ENCODE measurements at regions not wholly inside any gene's neighbourhood (a gene's known extent, or its start where the extent isn't known, plus 50 kb on each side); places are given as distances from the start of the nearest gene placed in this dataset.

GRCh38 chr1:163670989-163671757 is 349.4 kb downstream of the NUF2 start:
- Mint-ChIP-seq H3K4me1 (peaks cover 19% of the 10 kb centered on the region), H3K36me3 (peaks cover 2% of the 10 kb centered on the region; the same call in 1 of the 2 replicates), H3K9me3 (peaks cover 12% of the 10 kb centered on the region), H3K27me3 (ENCODE audit: low read depth) (no peaks in the 10 kb centered on the region; the same call in 1 of the 2 replicates), H3K4me3 (no peak overlapping the region), H3K27ac (no peak overlapping the region)
- ChIA-PET CTCF (interaction anchor here (1.5 kb wide), 1 partner anchor 109 kb away, joined by 3 read pairs; no protein-coding TSS in a partner anchor), POLR2A (no interaction called here)
- no peak for ATAC-seq
- no peak for TF ChIP-seq ATF6 (CRISPR knock-in tag; IDR thresholded peaks at IDR 0.05)
- TF ChIP-seq SMAD3 (CRISPR knock-in tag; IDR thresholded peaks at IDR 0.05; ENCODE audit: borderline replicate concordance): no peak
- TF ChIP-seq NR1H2 (CRISPR knock-in tag; IDR thresholded peaks at IDR 0.05): no peak
- no peak for TF ChIP-seq ERG (CRISPR knock-in tag; IDR thresholded peaks at IDR 0.05)
- no peak for TF ChIP-seq ZNF219 (CRISPR knock-in tag; IDR thresholded peaks at IDR 0.05; ENCODE audit: borderline replicate concordance)
- TF ChIP-seq MAX (CRISPR knock-in tag; IDR thresholded peaks at IDR 0.05): no peak
- TF ChIP-seq JAZF1 (CRISPR knock-in tag; IDR thresholded peaks at IDR 0.05): no peak
- no peak for TF ChIP-seq ZBTB21 (CRISPR knock-in tag; IDR thresholded peaks at IDR 0.05; ENCODE audit: borderline replicate concordance)
- no peak for TF ChIP-seq ZNF396 (CRISPR knock-in tag; IDR thresholded peaks at IDR 0.05; ENCODE audit: borderline replicate concordance)
- no peak for TF ChIP-seq IRF1 (CRISPR knock-in tag; IDR thresholded peaks at IDR 0.05)
- no peak for TF ChIP-seq TEAD4 (CRISPR knock-in tag; IDR thresholded peaks at IDR 0.05)
- TF ChIP-seq SMAD4 (CRISPR knock-in tag; IDR thresholded peaks at IDR 0.05): no peak
- TF ChIP-seq ZNF138 (CRISPR knock-in tag; conservative IDR thresholded peaks at IDR 0.05): no peak
- TF ChIP-seq E2F1 (CRISPR knock-in tag; IDR thresholded peaks at IDR 0.05): no peak
- no peak for TF ChIP-seq ZNF232 (CRISPR knock-in tag; IDR thresholded peaks at IDR 0.05)
- no peak for TF ChIP-seq ZNF671 (CRISPR knock-in tag; IDR thresholded peaks at IDR 0.05)
- no peak for DNase-seq (ENCODE audit: low spot score)

- Mint-ChIP-seq H3K4me1 (peaks cover 19% of the 10 kb centered on the region), H3K4me3 (no peak overlapping the region), H3K36me3 (peaks cover 2% of the 10 kb centered on the region; the same call in 1 of the 2 replicates), H3K27ac (no peak overlapping the region), H3K9me3 (peaks cover 12% of the 10 kb centered on the region), H3K27me3 (ENCODE audit: low read depth) (no peaks in the 10 kb centered on the region; the same call in 1 of the 2 replicates)
- ChIA-PET CTCF (no interaction called here), POLR2A (no interaction called here)
- DNase-seq (ENCODE audit: low spot score): no peak
- ATAC-seq: no peak
- TF ChIP-seq FOXK1 (CRISPR knock-in tag; IDR thresholded peaks at IDR 0.05): no peak
- no peak for TF ChIP-seq ELF4 (CRISPR knock-in tag; IDR thresholded peaks at IDR 0.05; ENCODE audit: low read depth)
- no peak for TF ChIP-seq E2F4 (CRISPR knock-in tag; IDR thresholded peaks at IDR 0.05; ENCODE audit: borderline replicate concordance, low read depth)
- no peak for TF ChIP-seq USF1 (CRISPR knock-in tag; IDR thresholded peaks at IDR 0.05)
- TF ChIP-seq USF2 (CRISPR knock-in tag; IDR thresholded peaks at IDR 0.05): no peak
- no peak for TF ChIP-seq ZNF423 (CRISPR knock-in tag; IDR thresholded peaks at IDR 0.05)
- no peak for TF ChIP-seq E2F5 (CRISPR knock-in tag; IDR thresholded peaks at IDR 0.05)
- TF ChIP-seq ETV6 (CRISPR knock-in tag; IDR thresholded peaks at IDR 0.05): no peak
These were observed 351.4 kb downstream of the NUF2 start for GRCh38 chr1:163672976-163673758.

Data from WTC11 (cell line).